ENCODE measurements at regions not wholly inside any gene's neighbourhood (a gene's known extent, or its start where the extent isn't known, plus 50 kb on each side); places are given as distances from the start of the nearest gene placed in this dataset.

- TF ChIP-seq CTCF (IDR thresholded peaks at IDR 0.05; ENCODE audit: low read length) (no peak), EZH2 (IDR thresholded peaks at IDR 0.05; ENCODE audit: borderline replicate concordance, low read length) (no peak)
Measured at GRCh38 chr5:106136061-106136460, 1534.7 kb downstream of the EFNA5 start.
